GM18499 (cell line): ENCODE measurements at regions not wholly inside any gene's neighbourhood (a gene's known extent, or its start where the extent isn't known, plus 50 kb on each side); places are given as distances from the start of the nearest gene placed in this dataset.

Experiments used
- ATAC-seq: cut with Tn5 transposase; IDR thresholded peaks from one replicate; pipeline ENCODE4 v1.9.1; 2021; ENCODE audit warnings: moderate number of reproducible peaks; ENCODE audit not compliant: insufficient read depth, unreplicated experiment

DNA sequence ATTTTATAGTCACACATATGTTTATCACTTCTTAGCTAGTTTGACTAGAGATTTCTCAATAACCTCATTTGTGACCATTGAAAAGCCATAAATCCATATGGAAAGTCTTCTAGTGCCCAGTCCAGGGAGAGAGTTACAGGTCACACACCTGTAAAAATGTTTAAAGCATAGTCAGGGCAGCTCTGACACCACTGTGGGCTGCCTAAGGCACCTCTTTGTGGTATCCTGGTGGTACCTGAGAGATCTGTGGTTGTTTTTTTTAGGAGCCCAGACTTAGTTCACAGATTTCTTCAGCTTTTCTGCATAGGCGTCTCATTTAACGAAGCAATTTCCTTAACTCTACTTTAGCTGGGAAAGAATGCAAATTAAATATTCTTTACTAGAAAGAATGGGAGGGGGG lies 186.6 kb downstream of the CENPW start:
- ATAC-seq = no peak

DNA sequence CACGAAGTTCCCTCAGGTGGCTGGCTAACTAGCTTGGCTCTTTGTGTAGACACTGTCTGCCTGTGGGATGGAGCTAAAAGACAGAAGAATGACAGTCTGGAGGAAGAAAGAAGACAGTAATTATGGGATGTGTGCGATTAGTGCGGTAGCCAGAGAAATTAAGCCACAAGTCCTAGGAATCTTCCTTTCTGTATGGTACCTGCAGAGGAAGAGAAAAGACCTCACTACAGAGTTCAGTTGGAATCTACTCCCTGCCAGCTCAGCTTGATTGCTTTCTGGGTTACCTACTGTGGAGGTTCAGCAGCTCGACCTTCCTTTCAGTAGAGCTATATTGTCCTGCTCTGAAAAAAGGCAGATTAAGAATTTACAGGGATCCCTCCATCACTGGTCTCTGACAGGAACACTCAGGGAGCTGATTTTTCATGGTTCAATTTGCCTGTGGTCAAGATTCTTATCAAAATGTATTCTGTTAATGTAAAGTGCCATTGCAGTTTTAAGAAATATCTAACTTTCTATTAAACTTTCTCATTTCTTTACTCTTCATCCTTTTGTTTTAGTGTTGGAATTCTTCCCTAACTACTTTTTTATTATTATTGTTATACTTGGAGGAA lies 187.2 kb downstream of the CENPW start:
- no peak for ATAC-seq

DNA sequence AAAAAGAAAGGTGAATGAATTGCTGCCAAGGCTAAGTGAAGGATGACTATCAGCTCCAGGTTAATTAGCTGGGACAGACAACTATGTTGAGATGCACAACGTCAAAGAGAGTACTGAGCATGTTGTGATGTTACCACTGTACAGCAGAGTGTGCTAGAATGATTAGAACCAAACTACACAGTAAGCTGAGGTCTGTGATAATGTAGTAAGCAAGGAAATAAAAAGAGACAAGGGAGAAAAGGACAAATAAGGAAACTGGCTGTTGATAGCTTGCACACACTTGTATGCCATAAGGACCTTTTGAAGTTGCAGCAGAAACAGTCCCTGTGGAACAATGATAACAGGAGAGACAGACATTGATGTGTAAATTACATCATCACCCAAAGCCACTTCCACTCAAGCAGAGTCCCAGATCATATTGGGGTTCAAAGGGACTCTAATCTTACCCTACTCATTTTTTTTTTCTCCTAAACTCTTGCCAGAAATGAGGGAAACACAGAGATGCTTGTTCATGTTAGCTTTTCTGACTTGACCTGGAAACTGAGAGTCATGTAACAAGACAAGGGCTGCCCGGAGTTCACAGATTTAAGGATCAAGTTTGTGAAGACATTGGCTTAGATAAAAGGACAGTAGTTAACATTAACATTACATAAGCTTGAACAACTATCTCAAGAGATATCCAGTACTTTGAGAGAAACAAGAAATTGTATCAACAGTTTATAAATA lies 189.9 kb downstream of the CENPW start:
- no peak for ATAC-seq

DNA sequence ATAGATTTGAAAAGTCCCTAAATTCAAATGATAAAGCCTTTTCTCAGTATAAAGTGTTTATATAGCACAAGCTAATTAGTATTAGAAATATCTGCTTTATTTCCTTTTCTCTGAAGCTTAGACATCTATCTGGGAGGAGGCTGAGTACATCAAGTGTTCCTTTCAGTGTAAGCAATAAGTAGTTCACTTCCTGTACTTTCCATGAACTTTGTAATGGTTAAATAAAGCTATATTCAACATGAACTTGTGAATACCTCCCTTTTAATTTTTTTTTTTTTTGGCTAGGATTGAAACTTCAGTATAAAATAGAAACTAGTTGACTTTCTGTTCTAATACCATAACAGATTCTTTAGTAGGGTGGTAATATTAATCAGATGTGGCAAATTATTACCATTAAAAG lies 190.9 kb downstream of the CENPW start:
- ATAC-seq = no peak

DNA sequence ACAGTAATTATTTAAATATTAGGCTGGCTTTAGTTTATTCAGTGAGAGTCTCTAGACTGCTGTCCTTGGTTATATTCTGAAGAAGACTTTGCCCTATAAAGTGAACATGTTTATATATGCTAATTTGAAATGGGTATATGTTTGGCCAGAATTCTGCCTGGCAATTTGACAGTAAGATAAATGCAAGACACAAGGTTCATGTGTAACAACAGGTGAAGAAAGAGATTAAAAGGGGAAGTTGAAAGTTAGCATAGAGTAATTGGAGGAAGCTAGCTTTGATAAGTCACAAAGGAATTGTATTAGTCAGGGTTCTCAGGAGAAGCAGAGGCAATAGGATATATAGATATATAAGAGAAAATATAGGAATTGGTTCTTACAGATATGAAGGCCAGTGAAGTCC lies 191.4 kb downstream of the CENPW start:
- ATAC-seq = no peak

DNA sequence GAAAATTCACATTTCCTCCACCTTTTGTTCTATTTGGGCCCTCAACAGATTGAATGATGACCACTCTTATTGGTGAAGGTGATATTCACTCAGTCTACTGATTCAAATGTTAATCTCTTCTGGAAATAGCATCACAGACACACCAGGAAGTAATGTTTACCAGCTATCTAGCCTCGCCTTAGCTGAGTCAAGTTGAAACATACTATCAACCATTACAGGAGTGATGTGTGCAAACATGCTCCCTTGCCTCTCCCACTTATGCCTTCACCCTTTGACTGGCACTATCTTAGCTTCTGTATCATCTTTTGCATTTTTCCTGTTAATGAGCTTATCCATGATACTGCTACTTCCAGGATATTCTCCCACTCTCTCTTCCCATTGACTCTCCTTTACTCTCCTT lies 191.9 kb downstream of the CENPW start:
- ATAC-seq = peak; percentile 54

DNA sequence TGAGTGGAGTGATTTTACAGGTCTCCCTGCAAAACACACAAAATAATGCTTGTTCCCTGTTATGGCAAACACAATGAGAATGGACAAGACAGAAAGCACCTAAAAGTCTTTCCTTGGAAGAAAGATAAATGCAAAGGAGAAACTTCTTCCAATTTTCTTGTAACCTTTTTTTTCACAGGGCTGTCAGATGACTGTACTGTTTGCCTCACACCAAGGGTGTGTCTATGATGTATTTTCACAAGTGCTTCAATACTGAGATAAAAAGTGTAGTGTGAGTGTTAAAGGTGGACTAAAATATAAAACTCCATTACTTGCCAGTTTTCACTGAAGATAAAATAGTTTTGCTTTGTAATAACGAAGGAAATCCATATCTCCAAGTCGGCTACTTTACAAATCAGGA lies 194.5 kb downstream of the CENPW start:
- no peak for ATAC-seq

DNA sequence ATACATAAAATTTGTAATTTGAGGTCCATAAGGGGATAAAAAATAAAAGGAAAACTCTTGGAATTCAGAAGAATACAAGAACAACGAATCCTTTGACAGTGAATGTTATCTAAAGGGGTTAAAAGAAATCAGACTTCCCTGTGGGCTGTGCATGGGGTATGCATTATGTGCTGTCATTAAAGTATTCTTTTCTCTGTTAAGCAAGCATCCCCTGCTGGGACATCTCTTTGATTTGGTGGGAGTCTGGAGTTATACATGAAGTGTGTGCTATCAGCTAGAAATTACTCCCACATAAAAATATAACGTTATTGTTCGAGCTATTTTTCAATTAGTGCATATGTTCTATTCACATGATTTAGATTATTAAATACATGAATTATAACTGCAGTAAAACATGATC lies 195.2 kb downstream of the CENPW start:
- ATAC-seq = no peak

DNA sequence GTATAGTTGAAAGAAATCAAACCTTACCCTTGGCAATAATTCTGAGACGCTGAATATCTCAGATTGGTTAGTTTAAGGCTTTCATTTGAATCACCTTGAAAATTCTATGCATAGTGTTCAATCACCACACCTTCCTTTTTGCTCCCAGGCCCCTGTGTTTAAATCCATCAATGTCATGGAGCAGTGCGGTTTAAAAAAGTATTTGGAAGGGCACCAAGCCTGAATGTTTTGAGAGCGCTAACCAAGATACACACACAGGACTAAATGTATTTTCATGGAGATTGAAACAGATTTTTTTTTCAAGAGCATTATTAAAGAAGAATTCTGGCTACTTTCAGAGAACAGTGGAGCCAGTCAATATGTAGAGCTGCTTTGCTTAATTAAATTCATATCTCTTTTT lies 195.7 kb downstream of the CENPW start:
- ATAC-seq = no peak

DNA sequence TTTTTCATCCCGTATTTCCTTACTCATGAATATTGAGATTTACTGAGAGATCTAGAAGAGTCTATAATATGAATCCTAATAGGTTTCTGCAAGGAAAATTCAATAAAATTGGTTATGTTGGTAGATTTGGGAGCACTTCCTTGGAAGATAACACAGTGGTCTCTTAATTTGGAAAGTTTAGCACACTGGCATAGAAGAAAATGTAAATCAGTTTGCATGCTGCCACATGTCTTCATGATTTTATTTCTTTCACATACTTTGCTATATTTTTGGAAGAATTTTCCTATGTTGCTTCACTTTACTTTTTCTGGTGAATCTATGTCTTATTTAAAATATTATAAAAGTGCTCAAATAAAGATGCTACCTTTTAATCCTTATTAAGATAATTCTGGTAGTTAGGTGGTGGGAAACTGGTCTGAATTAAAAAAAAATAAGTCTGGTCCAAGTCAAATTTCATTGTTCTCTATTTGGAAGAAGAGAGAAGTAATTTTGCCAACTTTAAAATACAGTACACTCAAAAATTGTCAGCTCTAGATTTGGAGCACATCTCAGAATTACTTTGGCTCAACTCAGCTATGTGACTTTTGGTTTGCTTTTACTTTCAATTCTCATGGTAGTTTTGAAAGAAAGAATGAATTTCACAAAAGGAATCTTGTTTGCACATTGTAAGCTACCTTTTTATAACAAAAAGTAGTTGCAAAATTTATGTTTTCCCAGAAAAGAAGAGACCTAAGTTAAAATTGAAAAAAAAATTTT lies 197.3 kb downstream of the CENPW start:
- ATAC-seq = no peak

DNA sequence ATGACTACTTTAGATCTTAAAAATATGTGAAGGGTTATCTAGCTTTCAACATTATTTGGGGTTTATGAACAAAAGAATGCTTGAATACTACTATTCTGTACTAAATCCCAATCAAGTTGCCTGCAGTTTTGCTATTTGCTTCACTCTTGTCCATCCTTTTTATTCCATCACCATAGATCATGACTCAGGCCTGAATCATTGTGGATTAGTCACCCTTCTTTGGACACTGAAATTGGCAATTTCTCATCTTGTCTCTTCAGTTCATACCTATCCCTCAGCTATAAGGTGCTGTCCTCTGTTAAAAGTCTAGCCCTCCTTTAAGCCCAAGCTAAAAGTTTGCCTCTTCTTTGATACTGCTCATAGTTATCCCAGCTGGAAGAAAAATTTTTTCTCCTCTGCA lies 199.1 kb downstream of the CENPW start:
- no peak for ATAC-seq

DNA sequence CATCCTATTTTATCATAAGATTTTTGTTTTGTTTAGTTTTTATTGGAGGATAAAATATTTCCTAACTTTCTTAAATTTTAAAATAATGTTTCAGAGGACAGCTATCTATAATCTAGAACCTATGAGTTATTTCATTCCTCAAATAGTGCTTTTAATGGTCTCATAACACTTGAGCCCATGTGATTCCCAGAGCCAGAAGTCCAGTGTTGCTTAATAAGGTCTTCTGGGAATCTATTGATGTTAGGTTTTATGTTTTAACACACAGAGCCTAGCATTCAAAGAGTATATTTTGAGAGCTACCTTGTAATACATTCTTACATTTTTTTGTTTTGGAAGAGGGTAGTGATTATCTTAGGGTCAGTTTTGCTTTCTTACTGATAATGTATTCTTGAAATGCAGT lies 200.2 kb downstream of the CENPW start:
- no peak for ATAC-seq

DNA sequence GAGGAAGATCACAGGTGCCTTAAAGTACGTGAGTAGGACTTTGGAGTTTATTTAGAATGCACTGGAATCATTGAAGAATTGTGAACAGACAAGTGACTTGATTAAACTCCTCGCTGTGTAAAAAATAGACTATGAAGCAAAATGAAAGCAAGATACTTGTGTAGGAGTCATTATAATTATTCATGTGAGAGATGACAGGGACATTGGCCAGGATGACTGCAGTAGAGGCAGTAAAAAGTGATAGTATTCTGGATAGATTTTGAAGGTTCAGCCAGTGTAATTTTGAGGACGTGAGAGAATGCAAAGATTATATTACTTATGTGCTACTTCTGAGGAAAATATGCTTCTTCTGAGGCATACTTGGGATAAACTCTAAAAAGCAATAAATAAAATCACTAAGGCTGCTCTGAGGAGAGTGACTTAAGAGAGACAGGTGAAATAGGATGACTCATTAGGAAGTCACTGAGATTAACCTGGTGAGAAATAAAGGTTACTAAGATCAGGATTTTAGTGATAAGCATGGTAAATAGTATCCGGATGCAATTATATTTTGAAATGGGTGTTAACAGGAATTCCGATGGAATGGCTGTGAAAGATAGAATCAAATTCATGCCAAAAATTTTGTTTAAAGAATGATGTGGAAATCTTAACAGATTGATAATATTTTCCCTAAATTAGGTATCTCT lies 202.0 kb downstream of the CENPW start:
- no peak for ATAC-seq

DNA sequence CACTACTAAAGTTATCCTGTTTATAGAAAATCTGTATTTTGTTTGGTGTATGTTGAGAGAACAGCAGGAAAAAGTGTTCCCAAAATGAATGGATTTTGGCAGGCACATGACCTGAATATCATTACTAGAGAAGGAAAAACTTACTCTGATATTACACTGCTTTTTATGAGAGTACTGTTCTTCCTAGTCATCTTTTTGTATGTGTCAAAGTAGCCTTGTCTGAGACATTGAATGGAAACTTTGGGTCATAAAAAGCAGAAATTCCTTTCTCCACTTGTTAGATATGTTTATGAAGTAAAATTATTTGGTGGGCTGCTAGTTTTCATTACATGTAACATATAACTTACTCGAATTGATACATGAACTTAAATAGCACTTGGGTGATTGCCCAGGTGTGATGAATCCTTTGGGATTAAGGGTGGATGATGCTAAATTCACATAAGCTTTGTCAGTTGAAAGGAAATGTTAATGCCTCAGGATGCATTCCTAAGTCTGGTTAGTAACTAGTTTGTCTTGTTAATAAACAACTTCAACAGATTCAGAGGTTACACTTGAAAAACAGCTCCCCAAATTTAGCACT lies 206.7 kb downstream of the CENPW start:
- no peak for ATAC-seq

DNA sequence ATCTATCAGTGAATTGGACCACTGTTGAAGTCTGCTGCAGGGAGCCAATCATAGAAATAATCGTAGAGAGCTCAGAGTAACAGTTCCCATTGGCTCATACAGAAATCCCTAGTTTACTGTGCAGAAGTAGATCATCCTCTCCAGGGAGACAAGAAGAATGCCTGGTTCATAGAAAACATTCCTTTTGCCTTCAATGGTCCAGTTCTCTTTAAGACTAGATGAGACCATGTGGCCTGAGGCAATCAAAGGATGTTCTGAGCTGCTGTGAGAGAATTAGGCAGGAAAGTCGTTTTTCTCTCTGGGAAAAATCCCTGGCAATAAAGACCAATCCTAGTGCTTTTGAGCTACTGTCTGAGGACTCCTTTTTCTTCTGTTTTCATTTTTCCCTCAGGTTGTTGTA lies 208.4 kb downstream of the CENPW start:
- ATAC-seq = no peak

DNA sequence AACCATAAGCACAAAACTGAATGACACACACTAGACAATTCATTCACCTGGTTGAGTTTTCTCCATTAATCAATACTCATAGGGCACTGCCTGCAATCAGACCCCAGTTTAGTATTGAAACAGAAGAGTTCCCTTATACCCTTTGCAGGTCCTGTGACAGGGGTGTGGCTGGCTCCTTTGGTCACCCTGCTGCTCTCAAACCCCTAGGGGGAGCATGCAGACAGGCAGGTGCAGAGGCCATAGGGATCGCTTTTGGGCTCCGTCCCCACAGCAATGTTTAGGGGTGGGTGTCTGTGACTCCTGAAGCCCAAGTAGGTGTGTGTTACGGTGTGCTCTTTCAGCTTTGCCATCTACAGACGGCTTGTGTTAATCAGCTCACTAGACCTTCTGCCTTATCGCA lies 210.4 kb downstream of the CENPW start:
- no peak for ATAC-seq

DNA sequence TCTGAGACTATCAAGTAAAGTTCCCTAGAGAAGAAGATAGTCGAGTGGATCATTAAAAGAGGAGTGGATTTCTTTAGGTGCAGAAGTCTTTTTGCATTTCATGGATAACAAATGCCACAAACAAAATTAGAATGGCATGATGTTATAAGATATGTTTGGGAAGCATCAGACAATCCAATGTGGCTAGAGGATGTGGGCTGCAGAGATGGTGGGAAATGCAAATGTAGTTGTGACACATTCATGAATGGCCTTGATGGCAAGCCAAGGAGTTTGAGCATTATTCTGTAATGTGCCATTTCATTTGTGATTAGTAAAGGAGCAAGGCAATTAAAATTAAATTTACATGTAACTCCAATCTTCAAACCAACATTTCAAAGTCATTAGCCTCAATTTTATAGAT lies 211.9 kb downstream of the CENPW start:
- ATAC-seq = no peak

DNA sequence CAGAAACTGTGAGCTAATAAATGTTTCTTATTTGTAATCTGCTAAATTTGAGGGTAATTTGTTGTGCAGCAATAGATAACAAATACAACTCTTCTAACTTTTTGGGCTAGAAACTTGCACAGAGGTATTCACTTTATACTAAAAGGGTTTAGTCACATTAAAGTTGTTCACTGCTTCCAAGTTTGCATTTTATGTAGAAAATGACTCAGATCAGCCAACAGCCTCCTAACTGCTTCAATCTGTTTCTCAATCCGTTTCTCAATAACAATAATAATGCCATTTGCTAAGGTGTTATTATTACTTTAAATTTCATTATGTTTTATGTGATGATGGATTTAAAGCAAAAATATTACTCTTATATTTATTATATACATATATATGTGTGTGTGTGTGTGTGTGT lies 213.9 kb downstream of the CENPW start:
- ATAC-seq = no peak

DNA sequence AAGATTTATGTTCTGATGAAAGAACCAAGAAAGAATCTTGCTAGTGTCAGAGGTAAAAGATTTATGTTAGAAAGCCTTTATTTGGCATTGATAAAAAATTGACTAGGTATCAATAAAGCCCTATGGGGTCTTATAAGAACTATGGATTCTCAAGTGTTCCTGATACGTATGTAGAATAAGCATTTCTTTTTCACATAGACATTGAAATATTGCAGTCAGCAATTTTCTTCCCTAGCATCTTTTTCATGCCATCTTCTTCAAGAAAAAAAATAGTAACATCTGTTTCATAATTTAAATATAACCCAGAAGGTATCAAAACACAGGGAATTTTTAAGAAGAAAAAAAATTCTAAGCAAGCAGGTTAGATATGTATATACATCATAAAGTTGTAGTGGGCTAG lies 230.6 kb downstream of the CENPW start:
- no peak for ATAC-seq

DNA sequence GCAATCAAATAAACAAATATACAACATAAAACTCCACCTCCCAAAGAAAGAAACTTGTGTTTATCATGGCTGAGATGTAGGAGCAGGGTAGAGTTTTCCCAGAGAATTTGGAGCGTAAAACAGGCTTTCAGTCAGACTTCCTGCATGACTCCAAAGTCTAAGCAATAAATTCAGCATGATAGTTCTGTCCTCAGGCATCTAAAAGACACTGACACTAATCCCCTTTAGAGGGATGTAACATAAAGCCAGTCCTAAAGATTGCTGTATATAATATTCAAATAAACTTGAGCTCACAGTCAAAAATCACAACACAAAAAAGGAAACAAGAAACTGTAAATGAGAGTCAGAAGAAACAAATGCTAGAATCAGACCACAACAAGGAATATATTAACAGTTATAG lies 234.4 kb downstream of the CENPW start:
- ATAC-seq = no peak

DNA sequence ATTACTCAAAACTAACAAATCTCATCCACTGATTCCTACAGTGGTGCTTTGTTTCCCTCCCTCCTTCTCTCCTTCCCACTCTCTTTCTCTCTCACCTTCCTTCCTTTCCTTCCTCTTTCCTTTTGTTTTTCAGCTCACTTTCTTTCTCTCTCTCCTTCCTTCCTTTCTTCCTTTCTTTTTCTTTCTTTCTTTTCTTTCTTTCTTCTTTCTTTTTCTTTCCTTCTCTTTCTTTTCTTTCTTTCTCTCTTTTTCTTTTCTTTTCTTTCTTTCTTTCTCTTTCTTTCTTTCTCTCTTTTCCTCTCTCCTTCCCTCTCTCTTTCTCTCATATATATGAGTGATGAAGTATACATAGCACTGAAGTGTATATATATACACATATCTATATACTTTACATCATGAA lies 241.4 kb downstream of the CENPW start:
- no peak for ATAC-seq
